NB4 (cell line): ENCODE measurements at regions not wholly inside any gene's neighbourhood (a gene's known extent, or its start where the extent isn't known, plus 50 kb on each side); places are given as distances from the start of the nearest gene placed in this dataset.

Source experiments
- CTCF ChIP-seq: IDR thresholded peaks from one replicate; pipeline ENCODE4 v1.5.1; 2012; ENCODE audit warnings: low read depth, low read length
- MAX ChIP-seq: IDR thresholded peaks from 2 replicates; pipeline ENCODE4 v1.6.1; 2011; ENCODE audit warnings: low read depth, low read length
- POLR2A ChIP-seq: IDR thresholded peaks from 2 replicates; pipeline ENCODE4 v1.6.1; 2011; ENCODE audit warnings: mild to moderate bottlenecking; ENCODE audit not compliant: insufficient read length; ENCODE audit errors: extremely low read depth

GRCh38 chr14:101250948-101251811 lies 310.1 kb upstream of the DIO3 start:
- no peak for TF ChIP-seq CTCF
- no peak for TF ChIP-seq POLR2A
- no peak for TF ChIP-seq MAX
